ENCODE measurements at regions not wholly inside any gene's neighbourhood (a gene's known extent, or its start where the extent isn't known, plus 50 kb on each side); places are given as distances from the start of the nearest gene placed in this dataset.

DNA sequence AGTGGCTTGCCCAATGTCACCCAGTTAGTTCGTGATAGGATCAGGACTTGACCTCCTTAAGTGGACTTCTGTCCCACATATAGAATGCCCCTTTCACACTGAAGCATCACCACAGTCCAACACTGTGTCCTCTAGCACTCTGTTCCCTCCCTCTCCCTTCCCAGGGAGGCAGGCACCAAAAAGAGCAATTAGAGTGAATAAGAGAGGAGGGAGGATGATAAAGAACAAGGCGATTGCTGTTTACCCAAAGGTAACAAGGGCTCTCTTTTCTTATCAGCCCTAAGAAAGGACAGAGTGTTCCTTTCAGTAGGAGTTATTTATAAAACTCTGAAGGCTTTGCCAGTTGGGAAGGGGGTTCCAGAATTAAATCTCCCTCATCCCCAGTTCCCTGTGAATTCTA, 192.7 kb upstream of the ATP2B1 start:
- TF ChIP-seq, protein P1, sequence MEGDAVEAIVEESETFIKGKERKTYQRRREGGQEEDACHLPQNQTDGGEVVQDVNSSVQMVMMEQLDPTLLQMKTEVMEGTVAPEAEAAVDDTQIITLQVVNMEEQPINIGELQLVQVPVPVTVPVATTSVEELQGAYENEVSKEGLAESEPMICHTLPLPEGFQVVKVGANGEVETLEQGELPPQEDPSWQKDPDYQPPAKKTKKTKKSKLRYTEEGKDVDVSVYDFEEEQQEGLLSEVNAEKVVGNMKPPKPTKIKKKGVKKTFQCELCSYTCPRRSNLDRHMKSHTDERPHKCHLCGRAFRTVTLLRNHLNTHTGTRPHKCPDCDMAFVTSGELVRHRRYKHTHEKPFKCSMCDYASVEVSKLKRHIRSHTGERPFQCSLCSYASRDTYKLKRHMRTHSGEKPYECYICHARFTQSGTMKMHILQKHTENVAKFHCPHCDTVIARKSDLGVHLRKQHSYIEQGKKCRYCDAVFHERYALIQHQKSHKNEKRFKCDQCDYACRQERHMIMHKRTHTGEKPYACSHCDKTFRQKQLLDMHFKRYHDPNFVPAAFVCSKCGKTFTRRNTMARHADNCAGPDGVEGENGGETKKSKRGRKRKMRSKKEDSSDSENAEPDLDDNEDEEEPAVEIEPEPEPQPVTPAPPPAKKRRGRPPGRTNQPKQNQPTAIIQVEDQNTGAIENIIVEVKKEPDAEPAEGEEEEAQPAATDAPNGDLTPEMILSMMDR (IDR thresholded peaks at IDR 0.05; ENCODE audit: low read depth, low read length, missing input control), result no peak
- TF ChIP-seq YY1 (IDR thresholded peaks at IDR 0.05), result no peak
- TF ChIP-seq, protein P2, sequence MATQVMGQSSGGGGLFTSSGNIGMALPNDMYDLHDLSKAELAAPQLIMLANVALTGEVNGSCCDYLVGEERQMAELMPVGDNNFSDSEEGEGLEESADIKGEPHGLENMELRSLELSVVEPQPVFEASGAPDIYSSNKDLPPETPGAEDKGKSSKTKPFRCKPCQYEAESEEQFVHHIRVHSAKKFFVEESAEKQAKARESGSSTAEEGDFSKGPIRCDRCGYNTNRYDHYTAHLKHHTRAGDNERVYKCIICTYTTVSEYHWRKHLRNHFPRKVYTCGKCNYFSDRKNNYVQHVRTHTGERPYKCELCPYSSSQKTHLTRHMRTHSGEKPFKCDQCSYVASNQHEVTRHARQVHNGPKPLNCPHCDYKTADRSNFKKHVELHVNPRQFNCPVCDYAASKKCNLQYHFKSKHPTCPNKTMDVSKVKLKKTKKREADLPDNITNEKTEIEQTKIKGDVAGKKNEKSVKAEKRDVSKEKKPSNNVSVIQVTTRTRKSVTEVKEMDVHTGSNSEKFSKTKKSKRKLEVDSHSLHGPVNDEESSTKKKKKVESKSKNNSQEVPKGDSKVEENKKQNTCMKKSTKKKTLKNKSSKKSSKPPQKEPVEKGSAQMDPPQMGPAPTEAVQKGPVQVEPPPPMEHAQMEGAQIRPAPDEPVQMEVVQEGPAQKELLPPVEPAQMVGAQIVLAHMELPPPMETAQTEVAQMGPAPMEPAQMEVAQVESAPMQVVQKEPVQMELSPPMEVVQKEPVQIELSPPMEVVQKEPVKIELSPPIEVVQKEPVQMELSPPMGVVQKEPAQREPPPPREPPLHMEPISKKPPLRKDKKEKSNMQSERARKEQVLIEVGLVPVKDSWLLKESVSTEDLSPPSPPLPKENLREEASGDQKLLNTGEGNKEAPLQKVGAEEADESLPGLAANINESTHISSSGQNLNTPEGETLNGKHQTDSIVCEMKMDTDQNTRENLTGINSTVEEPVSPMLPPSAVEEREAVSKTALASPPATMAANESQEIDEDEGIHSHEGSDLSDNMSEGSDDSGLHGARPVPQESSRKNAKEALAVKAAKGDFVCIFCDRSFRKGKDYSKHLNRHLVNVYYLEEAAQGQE (IDR thresholded peaks at IDR 0.05), result no peak
- no peak for TF ChIP-seq EGR1 (IDR thresholded peaks at IDR 0.05; ENCODE audit: low read depth in 2 of 2)
- TF ChIP-seq RAD21 (IDR thresholded peaks at IDR 0.05), result no peak
- no peak for TF ChIP-seq TAF1 (conservative IDR thresholded peaks at IDR 0.05)
- TF ChIP-seq GABPA (IDR thresholded peaks at IDR 0.05 in 1 of 2, conservative IDR thresholded peaks at IDR 0.05 in 1 of 2), result no peak
- TF ChIP-seq, protein P3, sequence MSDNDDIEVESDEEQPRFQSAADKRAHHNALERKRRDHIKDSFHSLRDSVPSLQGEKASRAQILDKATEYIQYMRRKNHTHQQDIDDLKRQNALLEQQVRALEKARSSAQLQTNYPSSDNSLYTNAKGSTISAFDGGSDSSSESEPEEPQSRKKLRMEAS (IDR thresholded peaks at IDR 0.05), result no peak
- TF ChIP-seq JUND (IDR thresholded peaks at IDR 0.05), result no peak
- no peak for TF ChIP-seq NR2F2 (IDR thresholded peaks at IDR 0.05)
- TF ChIP-seq, protein P4, sequence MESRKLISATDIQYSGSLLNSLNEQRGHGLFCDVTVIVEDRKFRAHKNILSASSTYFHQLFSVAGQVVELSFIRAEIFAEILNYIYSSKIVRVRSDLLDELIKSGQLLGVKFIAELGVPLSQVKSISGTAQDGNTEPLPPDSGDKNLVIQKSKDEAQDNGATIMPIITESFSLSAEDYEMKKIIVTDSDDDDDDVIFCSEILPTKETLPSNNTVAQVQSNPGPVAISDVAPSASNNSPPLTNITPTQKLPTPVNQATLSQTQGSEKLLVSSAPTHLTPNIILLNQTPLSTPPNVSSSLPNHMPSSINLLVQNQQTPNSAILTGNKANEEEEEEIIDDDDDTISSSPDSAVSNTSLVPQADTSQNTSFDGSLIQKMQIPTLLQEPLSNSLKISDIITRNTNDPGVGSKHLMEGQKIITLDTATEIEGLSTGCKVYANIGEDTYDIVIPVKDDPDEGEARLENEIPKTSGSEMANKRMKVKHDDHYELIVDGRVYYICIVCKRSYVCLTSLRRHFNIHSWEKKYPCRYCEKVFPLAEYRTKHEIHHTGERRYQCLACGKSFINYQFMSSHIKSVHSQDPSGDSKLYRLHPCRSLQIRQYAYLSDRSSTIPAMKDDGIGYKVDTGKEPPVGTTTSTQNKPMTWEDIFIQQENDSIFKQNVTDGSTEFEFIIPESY (IDR thresholded peaks at IDR 0.05), result no peak
- TF ChIP-seq, protein P5, sequence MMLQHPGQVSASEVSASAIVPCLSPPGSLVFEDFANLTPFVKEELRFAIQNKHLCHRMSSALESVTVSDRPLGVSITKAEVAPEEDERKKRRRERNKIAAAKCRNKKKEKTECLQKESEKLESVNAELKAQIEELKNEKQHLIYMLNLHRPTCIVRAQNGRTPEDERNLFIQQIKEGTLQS (IDR thresholded peaks at IDR 0.05), result no peak
- TF ChIP-seq RXRA (IDR thresholded peaks at IDR 0.05), result no peak
- no peak for TF ChIP-seq FOXA2 (IDR thresholded peaks at IDR 0.05)
